ENCODE measurements at regions not wholly inside any gene's neighbourhood (a gene's known extent, or its start where the extent isn't known, plus 50 kb on each side); places are given as distances from the start of the nearest gene placed in this dataset.
"Not testable (repeated sequence)": the region's sequence is repeated elsewhere in the genome, so short reads cannot be mapped to it uniquely, and the experiment has no call there.

GRCh38 chr7:125423458-125424155 is 494.0 kb upstream of the POT1 start:
- H3K27ac ChIP-seq: no peak overlapping the region
- TF ChIP-seq CTCF (IDR thresholded peaks at IDR 0.05): no peak
- no peak for TF ChIP-seq ZFX (IDR thresholded peaks at IDR 0.05; ENCODE audit: borderline replicate concordance)

- not testable (repeated sequence) for H3K27ac ChIP-seq
Observed at GRCh38 chr7:125421407-125421806, 491.8 kb upstream of the POT1 start.

- TF ChIP-seq CTCF (IDR thresholded peaks at IDR 0.05): no peak
- TF ChIP-seq ZFX (IDR thresholded peaks at IDR 0.05; ENCODE audit: borderline replicate concordance): no peak
- H3K27ac ChIP-seq: no peak overlapping the region
Observed at GRCh38 chr7:125412890-125413665, 483.5 kb upstream of the POT1 start.

GRCh38 chr7:125409921-125410320 is 480.3 kb upstream of the POT1 start:
- TF ChIP-seq CTCF (IDR thresholded peaks at IDR 0.05) (no peak), ZFX (IDR thresholded peaks at IDR 0.05; ENCODE audit: borderline replicate concordance) (no peak)
- no peak overlapping the region for H3K27ac ChIP-seq

- TF ChIP-seq CTCF (IDR thresholded peaks at IDR 0.05) (no peak), ZFX (IDR thresholded peaks at IDR 0.05; ENCODE audit: borderline replicate concordance) (no peak)
- H3K27ac ChIP-seq: peak overlapping the region; percentile 70
Observed at GRCh38 chr7:125406111-125406510, 476.5 kb upstream of the POT1 start.

- no peak for TF ChIP-seq CTCF (IDR thresholded peaks at IDR 0.05)
- no peak for TF ChIP-seq ZFX (IDR thresholded peaks at IDR 0.05; ENCODE audit: borderline replicate concordance)
- H3K27ac ChIP-seq: no peak overlapping the region
Observed at GRCh38 chr7:125399408-125399807, 469.8 kb upstream of the POT1 start.

GRCh38 chr7:125396466-125397151 is 467.0 kb upstream of the POT1 start:
- TF ChIP-seq ZFX (IDR thresholded peaks at IDR 0.05; ENCODE audit: borderline replicate concordance) (no peak), CTCF (IDR thresholded peaks at IDR 0.05) (no peak)
- no peak overlapping the region for H3K27ac ChIP-seq
